Chondrocyte (in vitro differentiated cells): ENCODE measurements at regions not wholly inside any gene's neighbourhood (a gene's known extent, or its start where the extent isn't known, plus 50 kb on each side); places are given as distances from the start of the nearest gene placed in this dataset.

Source experiments
- DNase-seq: peaks from one replicate; pipeline ENCODE4 v3.0.0; 2021; ENCODE audit warnings: mixed read lengths, low spot score
- H3K27ac Mint-ChIP-seq: one replicate; pipeline ENCODE4 v1.8.0; 2021; ENCODE audit warnings: mild to moderate bottlenecking, moderate library complexity, mixed read lengths; ENCODE audit not compliant: unreplicated experiment
- H3K27me3 Mint-ChIP-seq: 2 replicates; pipeline ENCODE4 v1.8.0; 2021; ENCODE audit warnings: low read depth, mixed read lengths
- H3K36me3 Mint-ChIP-seq: 2 replicates; pipeline ENCODE4 v1.8.0; 2021; ENCODE audit warnings: low read depth, mixed read lengths
- H3K4me1 Mint-ChIP-seq: 2 replicates; pipeline ENCODE4 v1.8.0; 2021; ENCODE audit warnings: low read depth, mild to moderate bottlenecking, mixed read lengths
- H3K4me3 Mint-ChIP-seq: one replicate; pipeline ENCODE4 v1.8.0; 2021; ENCODE audit warnings: mild to moderate bottlenecking, moderate library complexity, mixed read lengths; ENCODE audit not compliant: unreplicated experiment
- H3K9me3 Mint-ChIP-seq: 2 replicates; pipeline ENCODE4 v1.8.0; 2021; ENCODE audit warnings: low read depth, mixed read lengths
- TF ChIP-seq, protein P1 (sequence below): fragments of 200-600 bp; sonication (generic); IDR thresholded peaks from 2 replicates; pipeline ENCODE4 v1.5.0; 2021; ENCODE audit warnings: antibody characterized with exemption, mild to moderate bottlenecking, moderate library complexity

DNA sequence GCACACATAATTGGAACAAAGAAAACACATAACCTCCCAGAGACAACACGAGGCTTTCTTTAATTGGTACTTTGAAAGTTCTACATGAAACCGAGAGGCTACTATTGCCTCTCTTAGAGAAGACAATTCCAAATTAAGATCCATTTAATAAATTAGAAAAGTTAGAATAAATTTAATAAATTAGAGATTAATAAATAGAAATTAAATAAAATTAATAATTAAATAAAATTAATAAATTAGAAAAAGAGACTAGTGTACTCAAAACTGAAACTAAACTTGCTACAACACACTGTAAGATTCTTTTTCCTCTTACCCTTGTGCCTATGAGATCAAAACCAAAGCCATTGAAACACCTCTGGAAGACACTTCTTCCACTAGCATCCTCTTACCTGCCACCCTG is 199.0 kb downstream of the URB2 start:
- TF ChIP-seq, protein P1, sequence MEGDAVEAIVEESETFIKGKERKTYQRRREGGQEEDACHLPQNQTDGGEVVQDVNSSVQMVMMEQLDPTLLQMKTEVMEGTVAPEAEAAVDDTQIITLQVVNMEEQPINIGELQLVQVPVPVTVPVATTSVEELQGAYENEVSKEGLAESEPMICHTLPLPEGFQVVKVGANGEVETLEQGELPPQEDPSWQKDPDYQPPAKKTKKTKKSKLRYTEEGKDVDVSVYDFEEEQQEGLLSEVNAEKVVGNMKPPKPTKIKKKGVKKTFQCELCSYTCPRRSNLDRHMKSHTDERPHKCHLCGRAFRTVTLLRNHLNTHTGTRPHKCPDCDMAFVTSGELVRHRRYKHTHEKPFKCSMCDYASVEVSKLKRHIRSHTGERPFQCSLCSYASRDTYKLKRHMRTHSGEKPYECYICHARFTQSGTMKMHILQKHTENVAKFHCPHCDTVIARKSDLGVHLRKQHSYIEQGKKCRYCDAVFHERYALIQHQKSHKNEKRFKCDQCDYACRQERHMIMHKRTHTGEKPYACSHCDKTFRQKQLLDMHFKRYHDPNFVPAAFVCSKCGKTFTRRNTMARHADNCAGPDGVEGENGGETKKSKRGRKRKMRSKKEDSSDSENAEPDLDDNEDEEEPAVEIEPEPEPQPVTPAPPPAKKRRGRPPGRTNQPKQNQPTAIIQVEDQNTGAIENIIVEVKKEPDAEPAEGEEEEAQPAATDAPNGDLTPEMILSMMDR: no peak
- H3K27ac Mint-ChIP-seq: no peak overlapping the region
- H3K27me3 Mint-ChIP-seq: peaks cover 5% of the 10 kb centered on the region
- peaks cover 4% of the 10 kb centered on the region for H3K4me1 Mint-ChIP-seq
- H3K9me3 Mint-ChIP-seq: peaks cover 4% of the 10 kb centered on the region
- no peak for DNase-seq
- H3K36me3 Mint-ChIP-seq: peaks cover 3% of the 10 kb centered on the region
- H3K4me3 Mint-ChIP-seq: no peak overlapping the region

DNA sequence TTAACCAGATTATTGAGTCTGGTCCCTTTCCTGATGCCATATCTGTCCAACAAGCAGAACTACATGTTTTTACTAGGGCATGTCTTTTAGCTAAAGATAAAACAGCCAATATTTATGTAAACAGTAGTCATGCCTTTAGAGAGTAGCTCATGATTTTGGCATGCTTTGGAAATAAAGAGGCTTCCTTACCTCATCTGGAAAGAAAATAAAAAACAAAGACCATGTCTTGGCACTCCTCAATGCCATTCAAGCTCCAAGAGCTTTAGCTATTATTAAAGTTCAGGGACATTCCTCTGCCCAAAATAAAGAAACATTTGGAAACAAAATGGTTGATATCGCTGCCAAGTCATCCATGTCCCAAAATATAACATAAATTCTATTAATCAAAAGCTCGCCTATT is 202.4 kb downstream of the URB2 start:
- Mint-ChIP-seq H3K27ac (no peak overlapping the region), H3K9me3 (peaks cover 4% of the 10 kb centered on the region), H3K36me3 (peaks cover 3% of the 10 kb centered on the region), H3K4me1 (peaks cover 4% of the 10 kb centered on the region), H3K27me3 (peaks cover 11% of the 10 kb centered on the region), H3K4me3 (no peak overlapping the region)
- DNase-seq: no peak
- TF ChIP-seq, protein P1: no peak

DNA sequence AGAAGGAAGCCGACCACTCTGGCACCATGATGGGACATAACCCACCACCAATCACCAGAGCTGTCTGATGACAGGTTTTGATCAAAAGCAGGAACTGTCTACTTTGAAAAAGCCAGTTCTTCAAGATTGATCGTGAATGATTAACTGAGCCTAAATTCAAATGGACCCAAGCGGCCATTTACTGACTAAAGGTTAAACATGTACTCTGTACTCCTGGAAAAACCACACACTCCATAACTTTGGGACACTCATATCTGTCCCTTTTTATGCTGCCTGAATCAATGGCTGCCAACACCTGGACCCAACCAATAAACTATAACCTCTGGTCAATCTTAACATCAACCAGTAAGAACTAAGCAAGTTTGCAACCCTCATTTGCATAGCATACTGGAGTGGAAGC is 206.6 kb downstream of the URB2 start:
- Mint-ChIP-seq H3K4me1 (peaks cover 4% of the 10 kb centered on the region), H3K4me3 (no peak overlapping the region), H3K27me3 (peaks cover 18% of the 10 kb centered on the region), H3K27ac (no peak overlapping the region), H3K9me3 (no peaks in the 10 kb centered on the region), H3K36me3 (no peaks in the 10 kb centered on the region)
- no peak for DNase-seq
- TF ChIP-seq, protein P1: no peak

DNA sequence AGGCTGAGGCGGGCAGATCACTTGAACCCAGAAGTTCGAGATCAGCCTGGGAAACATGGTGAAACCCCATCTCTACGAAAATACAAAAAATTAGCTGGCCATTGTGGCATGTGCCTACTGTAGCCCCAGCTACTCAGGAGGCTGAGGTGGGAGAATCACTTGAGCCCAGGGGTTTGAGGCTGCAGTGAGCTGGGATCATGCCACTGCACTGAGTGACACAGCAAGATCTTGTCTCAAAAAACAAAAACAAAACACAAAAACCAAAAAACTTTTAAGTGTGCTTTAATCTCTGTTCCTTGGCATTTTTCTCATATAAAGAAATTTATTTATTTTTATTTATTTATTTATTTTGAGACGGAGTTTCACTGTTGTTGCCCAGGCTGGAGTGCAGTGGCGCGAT is 208.2 kb downstream of the URB2 start:
- H3K27me3 Mint-ChIP-seq: peaks cover 25% of the 10 kb centered on the region
- no peaks in the 10 kb centered on the region for H3K9me3 Mint-ChIP-seq
- no peak for DNase-seq
- H3K27ac Mint-ChIP-seq: no peak overlapping the region
- H3K4me3 Mint-ChIP-seq: no peak overlapping the region
- no peaks in the 10 kb centered on the region for H3K36me3 Mint-ChIP-seq
- H3K4me1 Mint-ChIP-seq: no peaks in the 10 kb centered on the region
- TF ChIP-seq, protein P1: no peak

DNA sequence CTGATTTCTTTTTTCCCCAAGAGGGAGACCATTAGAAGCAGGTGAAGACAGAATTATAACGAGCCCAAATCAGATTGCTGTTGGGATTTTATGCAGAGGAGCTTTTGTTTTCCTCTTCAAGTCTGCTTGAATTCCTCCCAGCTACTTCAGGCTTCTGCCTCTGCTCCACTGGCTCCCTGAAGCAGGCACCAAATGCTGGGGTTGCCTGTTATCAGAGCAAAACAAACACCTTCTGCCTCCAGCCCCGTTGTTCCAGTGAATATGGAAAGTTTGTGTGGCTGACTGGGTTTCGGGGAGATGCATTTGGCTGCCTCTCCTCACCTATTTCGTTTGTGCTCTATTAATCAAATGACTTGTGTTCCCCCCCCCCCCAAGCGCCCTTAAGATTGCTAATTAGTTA is 209.2 kb downstream of the URB2 start:
- peaks cover 29% of the 10 kb centered on the region for H3K27me3 Mint-ChIP-seq
- no peak for DNase-seq

More for the DNA sequence above, 209.2 kb downstream of the URB2 start:
- Mint-ChIP-seq H3K27ac (no peak overlapping the region), H3K4me3 (no peak overlapping the region), H3K36me3 (no peaks in the 10 kb centered on the region), H3K4me1 (no peaks in the 10 kb centered on the region), H3K9me3 (no peaks in the 10 kb centered on the region)
- TF ChIP-seq, protein P1: no peak
